ENCODE measurements at regions not wholly inside any gene's neighbourhood (a gene's known extent, or its start where the extent isn't known, plus 50 kb on each side); places are given as distances from the start of the nearest gene placed in this dataset.
"Not testable (repeated sequence)": the region's sequence is repeated elsewhere in the genome, so short reads cannot be mapped to it uniquely, and the experiment has no call there.

DNA sequence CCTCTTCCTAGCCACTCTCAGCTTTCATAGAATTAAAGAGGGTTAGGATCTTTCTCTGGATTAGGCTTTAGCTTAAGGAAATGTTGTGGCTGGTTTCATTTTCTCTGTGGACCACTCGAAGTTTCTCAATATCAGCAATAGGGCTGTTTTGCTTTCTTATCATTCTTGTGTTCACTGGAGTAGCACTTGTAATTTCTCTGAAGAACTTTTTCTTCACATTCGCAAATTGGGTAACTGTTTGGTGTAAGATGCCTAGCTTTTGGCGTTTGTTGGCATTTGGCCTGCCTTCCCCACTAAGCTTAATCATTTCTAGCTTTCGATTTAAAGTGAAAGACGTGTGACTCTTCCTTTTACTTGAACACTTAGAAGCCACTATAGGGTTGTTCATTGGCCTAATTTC, 210.8 kb upstream of the PROX1 start:
- no peak for DNase-seq (ENCODE audit: low read depth in 2 of 2)

GRCh38 chr1:213779228-213779627, 208.5 kb upstream of the PROX1 start:
- DNase-seq (ENCODE audit: low read depth in 2 of 2) = no peak

GRCh38 chr1:213782941-213783672, 204.7 kb upstream of the PROX1 start:
- DNase-seq (ENCODE audit: low read depth in 2 of 2) = no peak

DNA sequence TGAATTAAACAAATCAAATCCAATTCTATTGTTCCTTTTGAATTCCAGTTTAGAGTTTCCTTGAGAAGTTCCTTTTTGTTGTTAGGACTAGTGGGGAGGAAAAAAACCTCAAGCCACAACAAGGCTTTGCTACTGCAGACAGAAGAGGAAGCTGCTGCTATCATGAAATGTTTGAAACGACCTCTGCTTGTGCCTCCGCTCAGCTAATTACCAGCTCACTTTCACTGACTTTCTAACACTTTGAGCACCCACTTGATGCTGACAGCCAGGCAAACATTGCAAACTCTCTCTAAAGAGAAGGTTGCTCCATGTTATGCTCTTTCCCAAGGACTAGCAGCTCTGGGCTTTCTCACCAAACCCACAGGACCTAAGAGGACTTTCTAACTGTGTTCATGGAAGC, 203.9 kb upstream of the PROX1 start:
- DNase-seq (ENCODE audit: low read depth in 2 of 2) = no peak

DNA sequence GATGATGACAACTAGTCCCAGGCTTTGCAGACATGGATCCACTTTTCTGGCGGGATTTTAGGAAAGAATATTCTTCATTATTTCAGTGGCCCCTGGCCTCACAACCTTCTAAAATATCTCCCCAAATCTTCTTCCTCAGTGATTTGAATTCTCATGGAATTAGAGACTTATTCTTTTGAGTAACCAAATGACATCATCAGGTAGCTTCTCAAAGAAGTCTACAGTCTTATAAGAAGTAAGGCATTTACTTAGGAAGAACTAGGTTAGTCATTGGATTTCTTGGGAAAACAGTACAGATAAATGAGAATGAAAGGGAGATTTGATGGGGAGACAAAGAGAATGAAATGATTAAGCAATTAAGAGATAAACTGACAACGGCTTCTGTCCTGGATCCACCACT, 201.1 kb upstream of the PROX1 start:
- DNase-seq (ENCODE audit: low read depth in 2 of 2) = no peak

GRCh38 chr1:213790565-213790964, 197.2 kb upstream of the PROX1 start:
- DNase-seq (ENCODE audit: low read depth in 2 of 2) = no peak

DNA sequence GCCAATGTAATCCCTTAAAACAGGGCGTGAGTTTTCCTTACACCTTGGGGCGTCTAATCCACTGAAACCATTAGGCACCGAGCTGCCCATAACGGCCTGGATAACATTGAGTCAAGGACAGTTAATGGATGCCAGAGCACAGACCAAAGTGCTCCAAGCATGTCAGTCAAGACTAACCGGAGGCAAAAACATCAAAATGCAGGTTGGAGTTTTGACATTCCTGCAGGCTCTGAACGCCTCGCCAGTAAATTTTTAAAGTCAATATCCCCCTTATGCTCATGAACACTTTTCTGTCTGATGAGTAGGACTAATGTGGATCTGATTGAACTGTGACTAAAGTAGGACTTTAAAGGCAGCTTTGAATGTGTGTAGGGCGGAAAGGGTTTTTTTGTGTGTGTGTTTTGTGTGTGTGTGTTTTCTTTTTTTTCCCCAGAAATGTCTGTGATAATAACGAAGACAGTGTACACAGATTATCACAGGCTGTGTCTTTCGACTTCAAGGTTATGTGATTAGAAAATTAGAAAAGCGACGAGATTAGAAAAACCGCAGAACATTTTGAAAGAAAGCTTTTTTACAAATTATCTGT, 194.2 kb upstream of the PROX1 start:
- DNase-seq (ENCODE audit: low read depth in 2 of 2) = no peak

DNA sequence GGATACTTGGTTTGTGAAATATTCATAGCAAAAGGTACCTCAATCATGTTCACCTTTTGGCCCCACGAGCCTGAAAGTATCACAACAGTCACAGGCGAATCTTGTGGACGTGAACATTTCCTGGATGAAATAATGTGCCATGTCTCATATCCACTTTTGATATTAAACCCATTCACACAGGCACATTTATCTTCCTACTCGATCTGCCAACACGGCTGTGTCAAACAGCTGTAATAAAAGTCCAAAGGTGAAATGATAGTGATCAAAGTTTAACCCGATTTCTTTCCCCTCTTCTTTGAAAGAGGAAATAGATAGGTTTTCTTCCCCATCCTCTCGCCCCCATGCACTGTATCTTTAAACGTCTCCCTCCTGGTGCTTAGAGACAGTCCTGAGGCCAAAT, 191.2 kb upstream of the PROX1 start:
- no peak for DNase-seq (ENCODE audit: low read depth in 2 of 2)

DNA sequence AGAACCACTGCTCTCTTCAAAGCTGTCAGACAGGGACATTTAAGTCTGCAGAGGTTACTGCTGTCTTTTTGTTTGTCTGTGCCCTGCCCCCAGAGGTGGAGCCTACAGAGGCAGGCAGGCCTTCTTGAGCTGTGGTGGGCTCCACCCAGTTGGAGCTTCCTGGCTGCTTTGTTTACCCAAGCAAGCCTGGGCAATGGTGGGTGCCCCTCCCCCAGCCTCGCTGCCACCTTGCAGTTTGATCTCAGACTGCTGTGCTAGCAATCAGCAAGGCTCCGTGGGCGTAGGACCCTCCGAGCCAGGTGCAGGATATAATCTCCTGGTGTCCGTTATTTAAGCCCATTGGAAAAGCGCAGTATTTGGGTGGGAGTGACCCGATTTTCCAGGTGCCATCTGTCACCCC, 179.5 kb upstream of the PROX1 start:
- not testable (repeated sequence) for DNase-seq (ENCODE audit: low read depth in 2 of 2)

DNA sequence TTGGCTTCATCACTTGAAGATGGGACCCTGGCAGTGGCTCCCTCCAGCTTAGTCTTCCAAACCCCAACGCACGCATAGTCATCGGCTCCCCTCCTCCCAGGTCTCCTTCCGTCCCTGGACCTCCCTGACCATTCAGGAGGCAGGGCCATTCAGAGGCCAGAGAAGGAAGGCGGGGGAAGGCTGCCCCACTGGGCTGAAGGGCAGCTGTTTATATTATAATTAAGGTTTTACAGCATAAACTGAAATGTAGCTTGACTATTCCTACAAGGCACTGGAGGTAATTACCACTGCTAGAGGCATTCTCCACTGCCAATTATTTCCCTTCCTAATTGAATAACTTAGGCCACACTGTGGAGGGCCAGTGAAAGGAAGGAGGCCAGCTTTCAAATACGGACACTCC, 170.6 kb upstream of the PROX1 start:
- no peak for DNase-seq (ENCODE audit: low read depth in 2 of 2)

- peak in 1 of 2 donors; percentile 60 for DNase-seq (ENCODE audit: low read depth in 2 of 2)
Measured at GRCh38 chr1:213820362-213821149, 167.2 kb upstream of the PROX1 start.

GRCh38 chr1:213821175-213821942, 166.4 kb upstream of the PROX1 start:
- no peak for DNase-seq (ENCODE audit: low read depth in 2 of 2)

GRCh38 chr1:213821943-213822334, 165.8 kb upstream of the PROX1 start:
- no peak for DNase-seq (ENCODE audit: low read depth in 2 of 2)

- DNase-seq (ENCODE audit: low read depth in 2 of 2) = no peak
Measured at GRCh38 chr1:213826891-213827290, 160.9 kb upstream of the PROX1 start.

DNA sequence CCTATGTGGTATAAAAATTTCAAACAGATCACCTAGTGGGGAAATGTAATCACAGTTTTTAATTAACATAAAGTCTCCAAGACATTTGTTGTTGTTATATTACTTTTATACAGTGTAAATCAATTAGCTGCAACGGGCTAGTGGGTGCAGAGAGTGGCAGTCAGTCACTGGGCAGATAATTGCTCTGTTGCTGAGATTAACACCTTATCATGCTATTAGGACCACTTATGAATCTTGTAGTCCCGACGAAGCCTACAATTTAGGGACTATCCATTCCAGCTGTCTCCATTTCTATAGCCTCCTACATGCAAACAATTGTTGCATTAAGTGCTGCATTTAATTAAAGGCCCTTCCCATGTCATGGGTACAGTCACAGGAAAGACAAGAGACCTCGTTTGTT, 158.9 kb upstream of the PROX1 start:
- no peak for DNase-seq (ENCODE audit: low read depth in 2 of 2)

DNA sequence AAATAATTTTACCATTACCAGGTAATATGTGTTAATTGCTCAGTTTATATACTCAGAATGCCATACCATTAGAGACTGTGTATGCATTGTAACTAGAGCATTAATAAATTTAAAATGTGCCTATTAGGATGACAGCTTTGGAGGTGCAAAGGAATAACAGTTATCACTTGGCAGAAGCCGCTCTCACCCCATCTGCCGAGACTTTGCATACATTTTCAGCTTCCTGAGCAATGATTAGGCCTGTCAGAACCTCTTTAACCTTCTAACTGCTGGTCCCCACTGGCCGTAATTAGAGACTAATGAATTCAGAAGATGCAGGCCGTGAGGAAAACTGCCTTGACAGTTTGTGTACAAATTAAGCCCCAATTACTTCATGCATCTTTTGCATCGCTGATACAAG, 158.0 kb upstream of the PROX1 start:
- no peak for DNase-seq (ENCODE audit: low read depth in 2 of 2)

GRCh38 chr1:213830371-213830770, 157.4 kb upstream of the PROX1 start:
- no peak for DNase-seq (ENCODE audit: low read depth in 2 of 2)

DNA sequence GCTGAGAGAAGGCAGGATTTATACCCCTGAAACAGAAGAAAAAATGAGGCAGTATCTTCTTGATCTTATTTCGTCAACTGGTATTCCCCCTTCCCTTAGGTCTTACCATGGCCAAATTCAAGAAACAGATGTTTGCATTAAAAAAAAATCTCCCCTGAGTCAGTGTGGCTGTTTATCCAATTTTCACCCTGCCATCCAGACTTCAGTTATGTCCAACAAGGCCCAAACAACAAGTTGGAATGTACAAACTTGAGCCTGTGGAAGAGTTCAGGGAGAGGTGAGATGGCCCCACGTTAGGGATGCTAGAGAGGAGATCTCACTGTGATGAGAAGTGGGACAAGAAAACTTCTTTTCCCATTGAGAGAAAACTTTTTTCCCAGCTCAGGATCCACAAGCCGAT, 147.2 kb upstream of the PROX1 start:
- no peak for DNase-seq (ENCODE audit: low read depth in 2 of 2)

GRCh38 chr1:213844632-213845031, 143.1 kb upstream of the PROX1 start:
- no peak for DNase-seq (ENCODE audit: low read depth in 2 of 2)

GRCh38 chr1:213852107-213852506, 135.7 kb upstream of the PROX1 start:
- no peak for DNase-seq (ENCODE audit: low read depth in 2 of 2)

GRCh38 chr1:213858581-213858980, 129.2 kb upstream of the PROX1 start:
- no peak for DNase-seq (ENCODE audit: low read depth in 2 of 2)

DNA sequence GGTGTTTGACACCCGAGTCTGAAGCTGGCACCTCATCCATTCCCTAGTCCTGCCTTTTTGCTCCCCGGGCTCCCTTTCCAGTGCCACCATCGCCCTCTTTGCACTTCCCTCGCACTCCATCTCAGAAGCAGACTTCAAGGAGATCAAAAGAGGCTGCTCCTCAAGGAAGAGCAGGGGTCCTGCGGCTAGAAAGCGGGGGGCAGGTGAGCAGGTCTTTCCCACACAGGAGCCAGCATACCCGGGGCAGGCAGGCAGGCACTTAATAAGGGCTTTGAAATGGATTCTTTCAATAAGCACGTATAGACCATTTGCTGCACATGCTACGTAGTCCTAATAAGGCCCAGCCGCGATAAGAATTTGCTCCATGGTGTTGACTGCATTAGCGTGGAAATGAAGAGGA, 125.9 kb upstream of the PROX1 start:
- no peak for DNase-seq (ENCODE audit: low read depth in 2 of 2)
